NOMO-1 treated with dmso at 0.1 percent for 144 hours (cell line): ENCODE measurements at regions not wholly inside any gene's neighbourhood (a gene's known extent, or its start where the extent isn't known, plus 50 kb on each side); places are given as distances from the start of the nearest gene placed in this dataset.
"Not testable (repeated sequence)": the region's sequence is repeated elsewhere in the genome, so short reads cannot be mapped to it uniquely, and the experiment has no call there.

ENCODE experiments used
- DNase-seq: peaks from one replicate; lab custom pipeline; 2025; ENCODE audit not compliant: unreplicated experiment; lab: John Stamatoyannopoulos, UW

DNA sequence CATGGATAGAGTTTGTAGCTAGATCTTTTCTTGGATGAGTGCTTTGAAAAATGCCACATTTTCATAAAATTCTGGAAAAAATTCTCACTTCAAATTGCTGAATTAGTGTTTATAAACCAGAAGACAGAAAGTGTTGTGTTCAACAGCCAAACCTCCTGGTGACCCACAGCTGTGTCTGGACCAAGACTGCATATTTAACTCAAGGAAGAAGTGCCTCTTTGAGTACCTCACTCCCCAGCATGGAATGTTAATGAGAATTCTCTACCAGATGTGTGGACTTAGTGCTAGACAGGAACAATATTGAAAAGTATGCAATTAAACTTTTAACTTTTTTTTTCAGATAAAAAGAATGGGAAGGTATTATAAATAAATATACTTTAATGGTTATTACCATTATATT is 609.3 kb downstream of the COL12A1 start:
- DNase-seq = no peak

GRCh38 chr6:74594350-74594749 is 611.5 kb downstream of the COL12A1 start:
- DNase-seq = not testable (repeated sequence)

DNA sequence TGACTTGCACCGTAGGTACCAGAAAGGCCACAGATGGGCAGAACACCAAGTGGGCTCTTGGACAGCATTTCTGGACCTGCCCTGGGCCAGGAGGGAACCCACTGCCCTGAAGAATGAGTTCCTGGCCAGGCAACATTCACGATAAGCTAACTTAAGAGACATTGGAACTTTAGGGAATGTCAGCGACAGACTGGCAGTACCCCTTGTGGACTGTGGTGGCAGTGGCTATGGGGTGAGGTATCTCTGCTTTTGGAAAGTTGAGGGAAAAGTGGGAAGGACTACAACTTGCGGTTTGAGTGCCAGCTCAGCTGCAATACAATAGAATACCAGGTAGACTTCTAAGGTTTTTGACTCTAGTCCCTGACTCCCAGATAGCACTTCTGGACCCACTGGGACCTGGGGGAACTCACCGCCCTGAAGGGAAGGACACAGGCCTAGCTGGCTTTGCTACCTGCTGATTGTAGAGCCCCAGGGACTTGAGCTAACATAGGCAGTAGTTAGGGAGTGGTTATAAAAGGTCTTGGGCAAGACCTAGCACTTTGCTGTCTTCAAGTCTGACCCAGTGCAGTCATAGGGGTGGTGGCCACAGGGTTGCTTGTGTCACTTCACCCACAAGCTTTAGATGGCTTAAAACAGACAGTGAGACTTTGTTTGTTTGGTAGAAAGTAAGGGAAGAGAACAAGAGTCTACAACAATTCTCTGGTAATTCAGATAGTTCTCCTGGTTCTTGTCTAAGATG is 617.6 kb downstream of the COL12A1 start:
- no peak for DNase-seq

GRCh38 chr6:74587386-74587785 is 618.5 kb downstream of the COL12A1 start:
- no peak for DNase-seq

- no peak for DNase-seq
These were observed 620.1 kb downstream of the COL12A1 start for GRCh38 chr6:74585753-74586152.

DNA sequence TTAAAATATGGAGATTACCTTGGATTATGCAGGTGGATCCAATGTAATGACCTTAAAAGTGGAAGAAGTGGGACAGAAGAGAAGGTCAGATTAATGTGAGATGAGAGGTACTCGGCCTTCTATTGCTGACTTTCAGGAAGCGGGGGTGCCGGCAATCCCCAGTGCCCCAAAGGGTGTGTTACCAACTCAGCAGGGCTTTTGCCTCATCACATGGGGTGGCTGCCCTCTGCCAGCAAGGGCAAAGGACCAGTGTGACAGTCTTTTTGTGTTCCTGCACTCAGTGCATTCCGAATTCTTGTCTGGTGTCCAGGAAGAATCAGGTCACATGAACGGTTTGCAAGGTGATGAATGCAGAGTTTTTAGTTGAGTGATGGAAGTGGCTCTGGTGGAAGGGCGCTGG is 624.2 kb downstream of the COL12A1 start:
- DNase-seq = no peak

GRCh38 chr6:74579794-74580193 is 626.1 kb downstream of the COL12A1 start:
- DNase-seq = no peak

DNA sequence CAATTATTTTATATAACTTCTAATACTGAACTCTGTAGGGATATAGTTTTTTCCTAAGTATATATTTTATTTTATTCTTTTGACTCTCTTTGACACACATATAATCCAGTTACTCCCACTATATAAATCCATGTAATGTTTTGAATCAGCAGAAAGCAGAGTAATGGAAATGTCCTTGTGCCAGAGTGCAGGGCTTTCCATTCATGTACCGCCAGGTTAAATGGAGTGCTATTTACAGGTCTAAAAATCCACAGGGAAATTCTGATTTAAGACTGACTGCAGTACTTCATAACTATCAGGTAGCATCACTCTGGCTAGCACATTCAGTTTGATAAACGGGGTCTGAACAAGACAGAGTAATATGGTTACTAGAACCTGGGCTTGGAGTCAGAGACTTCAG is 626.8 kb downstream of the COL12A1 start:
- no peak for DNase-seq

GRCh38 chr6:74578339-74578738 is 627.5 kb downstream of the COL12A1 start:
- no peak for DNase-seq

GRCh38 chr6:74577619-74578018 is 628.2 kb downstream of the COL12A1 start:
- no peak for DNase-seq

DNA sequence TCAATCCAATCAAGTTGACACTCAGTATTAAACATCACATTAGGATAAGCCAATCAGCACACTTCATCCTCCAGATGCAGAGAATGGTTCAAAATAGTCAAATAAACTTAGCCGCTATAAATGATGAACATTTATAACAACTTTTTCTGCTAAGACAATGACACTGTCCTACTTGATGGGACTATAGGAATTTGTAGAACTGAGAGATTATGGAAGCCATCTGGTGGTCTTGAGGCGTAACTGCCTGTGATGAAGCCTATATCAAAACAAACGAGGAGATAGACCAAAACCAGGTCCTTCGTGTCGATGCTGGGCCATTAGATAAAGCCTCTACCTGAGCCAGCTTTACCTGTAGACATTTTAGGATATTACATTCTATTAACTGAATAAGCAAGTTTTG is 631.1 kb downstream of the COL12A1 start:
- DNase-seq = no peak

DNA sequence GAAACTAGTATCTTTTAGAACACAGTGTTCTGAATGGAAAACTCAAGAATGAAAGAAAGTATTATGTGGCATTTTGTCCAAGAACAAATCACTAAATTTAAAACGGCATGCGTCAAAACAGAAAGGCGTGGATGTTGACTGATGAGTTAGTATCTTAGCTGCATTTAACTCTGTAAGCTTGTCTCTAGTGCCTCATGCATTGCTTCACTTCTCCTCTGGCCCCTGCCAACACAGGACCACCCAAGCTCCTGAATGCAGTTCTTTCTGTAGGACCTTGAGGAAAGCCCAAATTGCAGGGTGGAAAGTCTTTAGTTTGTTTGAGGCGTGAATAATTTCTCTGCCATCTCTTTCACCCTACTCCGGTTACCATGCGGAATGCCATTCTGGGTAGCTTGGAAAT is 632.2 kb downstream of the COL12A1 start:
- DNase-seq = no peak

DNA sequence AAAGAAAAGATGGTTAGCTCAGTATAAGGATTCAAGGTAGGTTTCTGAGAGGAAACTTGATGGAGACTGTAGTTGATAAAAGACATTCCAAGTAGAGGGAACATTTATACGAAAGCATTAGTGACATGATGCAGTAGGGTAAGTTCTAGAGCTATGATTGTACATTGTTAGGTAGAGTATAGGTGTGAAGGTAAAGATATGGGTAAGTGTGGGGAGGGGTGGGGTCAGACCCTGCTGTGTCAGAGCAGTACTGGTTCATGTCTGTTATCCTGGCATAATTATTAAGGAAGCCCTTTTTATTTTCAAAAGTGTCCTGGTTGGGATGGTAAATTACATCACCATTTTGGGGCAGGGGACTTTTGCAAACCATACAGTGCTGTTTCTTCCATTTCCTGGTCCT is 635.8 kb downstream of the COL12A1 start:
- DNase-seq = no peak

GRCh38 chr6:74568861-74569260 is 637.0 kb downstream of the COL12A1 start:
- no peak for DNase-seq

- not testable (repeated sequence) for DNase-seq
These were observed 637.9 kb downstream of the COL12A1 start for GRCh38 chr6:74567923-74568290.

- no peak for DNase-seq
These were observed 638.5 kb downstream of the COL12A1 start for GRCh38 chr6:74567281-74567922.

GRCh38 chr6:74557236-74557635 is 648.6 kb downstream of the COL12A1 start:
- DNase-seq = no peak

DNA sequence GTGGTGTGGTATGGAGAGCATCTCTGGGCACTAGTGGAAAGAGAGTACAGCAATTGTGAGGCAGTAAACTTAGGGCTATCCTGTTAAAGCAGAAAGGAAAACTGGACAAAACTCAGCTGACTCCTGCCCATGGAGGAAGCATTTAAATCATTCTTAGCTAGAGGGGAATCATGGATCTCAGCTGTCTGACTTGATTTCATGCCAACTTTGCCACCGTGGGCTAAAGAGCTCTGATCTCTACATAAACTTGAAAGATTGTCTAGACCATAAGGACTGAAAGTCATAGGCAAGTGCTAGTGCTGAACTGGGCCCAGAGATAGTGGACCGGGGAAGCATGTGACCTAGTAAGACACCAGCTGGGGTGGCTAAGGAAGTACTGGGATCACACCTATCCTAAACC is 651.8 kb downstream of the COL12A1 start:
- no peak for DNase-seq

- no peak for DNase-seq
These were observed 654.0 kb downstream of the COL12A1 start for GRCh38 chr6:74551896-74552295.

- no peak for DNase-seq
These were observed 655.0 kb downstream of the COL12A1 start for GRCh38 chr6:74550821-74551220.

GRCh38 chr6:74549746-74550145 is 656.1 kb downstream of the COL12A1 start:
- DNase-seq = no peak

DNA sequence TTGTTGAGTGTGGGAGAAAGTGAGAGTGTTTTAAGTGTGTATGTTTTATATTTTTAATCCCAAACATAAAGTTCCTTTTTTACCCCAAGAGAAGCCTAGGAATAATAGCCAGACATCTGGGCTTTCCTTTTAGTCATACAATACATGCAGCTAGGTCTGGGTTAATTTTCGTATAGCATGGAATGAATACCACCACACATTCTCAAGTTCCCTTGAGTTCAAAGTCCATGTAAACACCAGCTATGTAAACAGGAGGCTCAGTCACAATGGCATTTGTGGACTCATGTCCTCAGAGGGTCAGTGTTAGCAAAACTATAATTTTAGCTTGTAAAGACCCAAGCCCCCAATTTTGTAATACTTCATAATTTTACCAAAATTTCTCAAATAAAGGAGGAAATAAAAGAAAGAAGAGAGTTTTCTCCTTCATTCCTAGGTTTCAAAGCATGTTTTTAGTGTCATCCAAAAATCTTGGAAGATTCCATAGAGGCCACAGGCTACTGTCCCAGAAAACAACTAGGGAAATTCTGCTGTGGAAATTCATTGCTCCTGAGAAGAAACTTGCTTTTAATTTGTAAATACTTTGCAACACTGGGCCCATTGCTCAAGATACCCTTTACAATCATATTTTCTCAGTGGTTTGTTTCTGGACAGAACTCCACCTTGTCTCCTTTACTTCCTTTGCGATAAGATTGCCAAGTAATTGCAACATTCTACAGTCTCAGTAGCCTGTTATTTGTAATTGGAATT is 671.2 kb downstream of the COL12A1 start:
- no peak for DNase-seq
